ENCODE measurements at regions not wholly inside any gene's neighbourhood (a gene's known extent, or its start where the extent isn't known, plus 50 kb on each side); places are given as distances from the start of the nearest gene placed in this dataset.

DNA sequence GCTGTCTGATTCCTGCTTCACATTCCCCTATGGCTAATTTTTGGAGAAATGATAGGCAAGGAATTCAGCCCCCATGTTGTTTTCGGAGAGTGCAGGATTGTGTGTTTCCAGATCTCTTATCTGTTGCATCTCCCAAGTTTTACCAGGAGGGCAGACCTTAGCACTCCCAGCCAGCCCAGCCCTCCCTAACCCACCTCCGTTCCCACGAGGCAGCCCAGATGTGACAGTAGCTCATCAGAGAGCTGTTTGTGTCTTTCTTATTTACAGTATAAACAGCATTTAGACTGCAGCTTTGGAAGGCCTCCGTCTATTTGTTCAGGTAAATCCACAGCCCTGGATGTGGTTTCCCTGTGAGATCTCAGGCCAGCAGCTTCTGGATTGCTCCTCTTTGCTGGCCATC, 91.6 kb downstream of the THNSL2 start:
- TF ChIP-seq RBBP5 (IDR thresholded peaks at IDR 0.05; ENCODE audit: borderline replicate concordance, low read depth, low read length) (no peak), SRF (IDR thresholded peaks at IDR 0.05; ENCODE audit: low read depth, low read length) (no peak), RNF2 (IDR thresholded peaks at IDR 0.05; ENCODE audit: borderline replicate concordance, low read depth, low read length, missing control alignments, poor library complexity, severe bottlenecking) (no peak), TAF7 (optimal IDR thresholded peaks at IDR 0.05; ENCODE audit: borderline replicate concordance, low read depth, low read length) (no peak), EGR1 (IDR thresholded peaks at IDR 0.05; ENCODE audit: borderline replicate concordance, low read depth, low read length) (no peak), BCL11A (IDR thresholded peaks at IDR 0.05; ENCODE audit: low read depth in 2 of 2, low read length in 2 of 2) (no peak), SAP30 (IDR thresholded peaks at IDR 0.05; ENCODE audit: insufficient read depth, insufficient replicate concordance, low read length) (no peak)
- TF ChIP-seq, protein P1, sequence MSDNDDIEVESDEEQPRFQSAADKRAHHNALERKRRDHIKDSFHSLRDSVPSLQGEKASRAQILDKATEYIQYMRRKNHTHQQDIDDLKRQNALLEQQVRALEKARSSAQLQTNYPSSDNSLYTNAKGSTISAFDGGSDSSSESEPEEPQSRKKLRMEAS (IDR thresholded peaks at IDR 0.05), result no peak
- no peaks in the 10 kb centered on the region for H3K23me2 ChIP-seq (ENCODE audit: low read depth, low read length)
- no peaks in the 10 kb centered on the region for H3K79me1 ChIP-seq (ENCODE audit: low read depth, low read length)
- POLR2A ChIA-PET (ENCODE audit: partially characterized antibody), result no interaction called here
- H3K27ac ChIP-seq (ENCODE audit: low read depth, low read length), result no peak overlapping the region
- peaks cover 0 to 1% (median 0%) of the 10 kb centered on the region in 4 experiments; a peak in 1 of 7 replicates for H3K27me3 ChIP-seq (replicated peaks in 1 of 4; ENCODE audit: control insufficient read depth in 3 of 4, extremely low read depth in 1 of 4, insufficient read depth in 3 of 4, low read length in 3 of 4)
- no peak overlapping the region for H3K4me2 ChIP-seq (ENCODE audit: insufficient read depth in 1 of 2, low read depth in 2 of 2, low read length in 2 of 2)
- H2BK12ac ChIP-seq (ENCODE audit: low read depth, low read length), result no peak overlapping the region
- no peak overlapping the region for H2BK5ac ChIP-seq (ENCODE audit: low read depth, low read length)
- H4K5ac ChIP-seq (ENCODE audit: insufficient read length, low read depth, low read length), result no peak overlapping the region
- no peak overlapping the region for H2AFZ ChIP-seq (ENCODE audit: low read length)
- H3K9ac ChIP-seq (replicated peaks in 1 of 4; ENCODE audit: extremely low read depth in 1 of 4, low read depth in 3 of 4, low read length in 3 of 4), result no peak overlapping the region
- H3K23ac ChIP-seq (ENCODE audit: insufficient read length), result no peak overlapping the region
- FAIRE-seq (no peak), DNase-seq (ENCODE audit: low read depth in 1 of 2, low spot score in 2 of 2) (no peak)
- H3K36me3 ChIP-seq (ENCODE audit: control insufficient read depth in 2 of 4, insufficient read depth in 4 of 4, low read length in 3 of 4), result no peaks in the 10 kb centered on the region
- H3K18ac ChIP-seq (ENCODE audit: extremely low read depth, low read length), result no peak overlapping the region
- H2BK120ac ChIP-seq (replicated peaks; ENCODE audit: low read depth, low read length), result no peak overlapping the region
- no peak overlapping the region for H3K4me3 ChIP-seq (ENCODE audit: extremely low read depth in 1 of 4, insufficient read depth in 2 of 4, low read depth in 3 of 4, low read length in 4 of 4)
- no peaks in the 10 kb centered on the region for H3K9me3 ChIP-seq (ENCODE audit: insufficient read depth in 2 of 2, low read depth in 1 of 2, low read length in 1 of 2)
- H4K8ac ChIP-seq (ENCODE audit: extremely low read depth, insufficient read depth, low read length), result no peak overlapping the region
- H3K56ac ChIP-seq (replicated peaks; ENCODE audit: insufficient read length, low read depth, low read length), result no peak overlapping the region
- WGBS, 2 experiments (ENCODE audit: extremely low coverage in 1 of 2, insufficient coverage in 1 of 2, insufficient read length in 1 of 2, insufficient replicate concordance in 2 of 2, low coverage in 1 of 2, low lambda C conversion rate in 2 of 2, missing lambda C conversion rate in 1 of 2), result 78% methylated on average over 4 of the region's 4 CpGs; no CpG with 5 or more reads in 1 of the 2 experiments
- H3K79me2 ChIP-seq (ENCODE audit: control insufficient read depth in 1 of 2, insufficient read depth in 2 of 2, low read length in 2 of 2), result no peaks in the 10 kb centered on the region
- no peak overlapping the region for H2BK20ac ChIP-seq (ENCODE audit: low read length)
- H3K14ac ChIP-seq (ENCODE audit: insufficient read length), result no peak overlapping the region
- H4K20me1 ChIP-seq (replicated peaks in 1 of 2; ENCODE audit: control insufficient read depth in 1 of 2, insufficient read depth in 2 of 2, low read length in 2 of 2), result no peaks in the 10 kb centered on the region
- no peak overlapping the region for H2BK15ac ChIP-seq (ENCODE audit: low read length)
- CTCF ChIA-PET (ENCODE audit: partially characterized antibody), result interaction anchor here (0.8 to 2.7 kb wide), 3 partner anchors 16 to 74 kb away, joined by 3 to 8 read pairs (median 3); no protein-coding TSS in a partner anchor
- H2AK5ac ChIP-seq (ENCODE audit: low read depth, low read length), result no peak overlapping the region
- H3K4ac ChIP-seq (replicated peaks; ENCODE audit: insufficient read length, low read depth, low read length), result no peak overlapping the region
- no peaks in the 10 kb centered on the region; a peak in 1 of 7 replicates for H3K4me1 ChIP-seq (replicated peaks in 1 of 4; ENCODE audit: control insufficient read depth in 3 of 4, insufficient read depth in 4 of 4, low read length in 3 of 4)
- no peak overlapping the region for H4K91ac ChIP-seq (replicated peaks; ENCODE audit: insufficient read length, low read length)

Data from H1 (cell line).